ENCODE measurements at regions not wholly inside any gene's neighbourhood (a gene's known extent, or its start where the extent isn't known, plus 50 kb on each side); places are given as distances from the start of the nearest gene placed in this dataset.

- no TSS peak for BruUV-seq (replicated peaks)
- Mint-ChIP-seq H3K27ac (ENCODE audit: unreplicated experiment) (no peak overlapping the region), H3K9me3 (ENCODE audit: low read depth, unreplicated experiment) (no peaks in the 10 kb centered on the region), H3K4me3 (ENCODE audit: low read depth, unreplicated experiment) (no peak overlapping the region), H3K36me3 (ENCODE audit: insufficient read depth, unreplicated experiment) (no peaks in the 10 kb centered on the region), H3K27me3 (ENCODE audit: unreplicated experiment) (peaks cover 48% of the 10 kb centered on the region), H3K4me1 (ENCODE audit: low read depth, unreplicated experiment) (no peaks in the 10 kb centered on the region)
- TF ChIP-seq, protein P1, sequence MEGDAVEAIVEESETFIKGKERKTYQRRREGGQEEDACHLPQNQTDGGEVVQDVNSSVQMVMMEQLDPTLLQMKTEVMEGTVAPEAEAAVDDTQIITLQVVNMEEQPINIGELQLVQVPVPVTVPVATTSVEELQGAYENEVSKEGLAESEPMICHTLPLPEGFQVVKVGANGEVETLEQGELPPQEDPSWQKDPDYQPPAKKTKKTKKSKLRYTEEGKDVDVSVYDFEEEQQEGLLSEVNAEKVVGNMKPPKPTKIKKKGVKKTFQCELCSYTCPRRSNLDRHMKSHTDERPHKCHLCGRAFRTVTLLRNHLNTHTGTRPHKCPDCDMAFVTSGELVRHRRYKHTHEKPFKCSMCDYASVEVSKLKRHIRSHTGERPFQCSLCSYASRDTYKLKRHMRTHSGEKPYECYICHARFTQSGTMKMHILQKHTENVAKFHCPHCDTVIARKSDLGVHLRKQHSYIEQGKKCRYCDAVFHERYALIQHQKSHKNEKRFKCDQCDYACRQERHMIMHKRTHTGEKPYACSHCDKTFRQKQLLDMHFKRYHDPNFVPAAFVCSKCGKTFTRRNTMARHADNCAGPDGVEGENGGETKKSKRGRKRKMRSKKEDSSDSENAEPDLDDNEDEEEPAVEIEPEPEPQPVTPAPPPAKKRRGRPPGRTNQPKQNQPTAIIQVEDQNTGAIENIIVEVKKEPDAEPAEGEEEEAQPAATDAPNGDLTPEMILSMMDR (IDR thresholded peaks at IDR 0.05; ENCODE audit: unreplicated experiment), result no peak
- intact Hi-C loops (cut with micrococcal nuclease; ENCODE audit: unreplicated experiment), result no loop called here
- DNase-seq, result no peak
- CTCF ChIA-PET, result no interaction called here
Observed at GRCh38 chr3:120848503-120848902, 59.5 kb upstream of the STXBP5L start.

DNA sequence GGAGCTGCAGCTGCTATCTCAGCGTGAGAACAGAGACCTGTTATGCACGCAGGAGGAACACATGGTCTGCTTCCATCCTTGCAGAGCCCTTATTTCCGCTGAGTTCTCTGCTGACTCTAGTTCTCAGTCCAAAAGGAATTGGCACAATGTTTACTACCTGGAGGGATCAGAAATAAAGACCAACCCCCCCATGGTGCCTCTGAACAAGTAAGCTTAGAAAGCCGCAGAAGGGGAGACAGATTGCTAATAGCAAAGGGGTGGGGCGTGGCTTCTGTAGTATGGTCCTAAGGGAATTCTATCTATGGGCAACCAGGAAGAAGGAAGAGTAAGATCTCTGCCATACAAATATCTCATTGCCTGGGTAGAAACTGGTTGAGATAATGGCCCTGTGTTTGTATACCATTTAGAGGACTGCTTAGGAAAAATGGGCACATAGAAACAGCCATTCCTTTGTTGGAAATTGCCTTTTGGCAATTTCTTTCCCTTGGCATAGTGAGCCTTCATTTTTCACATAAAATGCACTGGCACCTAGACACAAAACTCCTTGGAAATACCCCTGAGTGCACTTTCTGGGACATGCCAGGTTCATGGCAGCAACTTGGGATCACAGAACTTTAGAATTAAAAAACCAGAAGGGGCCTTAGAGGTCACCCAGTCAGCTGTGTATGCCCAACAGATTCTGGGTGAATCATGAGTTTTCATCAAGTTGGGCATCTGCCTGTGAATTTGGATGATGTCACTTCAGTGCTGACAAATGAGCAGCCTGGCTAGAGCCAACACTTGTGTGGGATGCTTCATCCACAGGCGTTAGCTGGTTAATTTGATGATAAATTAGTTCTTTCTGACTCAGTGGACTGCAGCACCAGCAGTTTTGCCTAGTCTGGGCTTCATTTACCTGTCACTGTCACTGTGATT, 57.4 kb upstream of the STXBP5L start:
- BruUV-seq (replicated peaks), result no TSS peak
- peaks cover 29% of the 10 kb centered on the region for H3K27me3 Mint-ChIP-seq (ENCODE audit: unreplicated experiment)
- TF ChIP-seq, protein P1 (IDR thresholded peaks at IDR 0.05; ENCODE audit: unreplicated experiment), result no peak
- no peak for DNase-seq
- H3K9me3 Mint-ChIP-seq (ENCODE audit: low read depth, unreplicated experiment), result no peaks in the 10 kb centered on the region
- H3K36me3 Mint-ChIP-seq (ENCODE audit: insufficient read depth, unreplicated experiment), result no peaks in the 10 kb centered on the region
- intact Hi-C loops (cut with micrococcal nuclease; ENCODE audit: unreplicated experiment), result no loop called here
- H3K27ac Mint-ChIP-seq (ENCODE audit: unreplicated experiment), result no peak overlapping the region
- no peaks in the 10 kb centered on the region for H3K4me1 Mint-ChIP-seq (ENCODE audit: low read depth, unreplicated experiment)
- CTCF ChIA-PET, result no interaction called here
- H3K4me3 Mint-ChIP-seq (ENCODE audit: low read depth, unreplicated experiment), result no peak overlapping the region

DNA sequence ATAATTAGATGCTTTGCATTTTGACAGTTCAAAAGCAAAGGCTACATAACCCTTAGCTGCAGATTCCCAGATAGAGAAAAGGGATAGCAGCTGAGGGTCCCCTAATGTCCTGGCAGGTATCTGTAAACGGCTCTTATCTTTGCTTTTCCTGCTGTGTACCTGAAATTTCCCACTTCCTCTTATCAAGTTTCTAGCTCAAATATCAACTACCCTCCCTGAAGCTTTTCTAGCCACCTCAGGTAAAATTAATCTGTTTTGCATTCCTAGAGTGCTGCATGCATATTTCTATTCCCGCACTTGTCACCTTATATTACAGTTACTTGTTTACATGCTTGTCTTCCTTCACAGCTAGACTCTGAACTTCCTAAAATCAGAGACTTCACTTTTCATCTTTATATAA, 55.6 kb upstream of the STXBP5L start:
- no peak for DNase-seq
- CTCF ChIA-PET, result no interaction called here
- H3K36me3 Mint-ChIP-seq (ENCODE audit: insufficient read depth, unreplicated experiment), result no peaks in the 10 kb centered on the region
- no TSS peak for BruUV-seq (replicated peaks)
- no peaks in the 10 kb centered on the region for H3K9me3 Mint-ChIP-seq (ENCODE audit: low read depth, unreplicated experiment)
- H3K27me3 Mint-ChIP-seq (ENCODE audit: unreplicated experiment), result peaks cover 20% of the 10 kb centered on the region
- H3K27ac Mint-ChIP-seq (ENCODE audit: unreplicated experiment), result no peak overlapping the region
- TF ChIP-seq, protein P1 (IDR thresholded peaks at IDR 0.05; ENCODE audit: unreplicated experiment), result no peak
- no peak overlapping the region for H3K4me3 Mint-ChIP-seq (ENCODE audit: low read depth, unreplicated experiment)
- intact Hi-C loops (cut with micrococcal nuclease; ENCODE audit: unreplicated experiment), result no loop called here
- no peaks in the 10 kb centered on the region for H3K4me1 Mint-ChIP-seq (ENCODE audit: low read depth, unreplicated experiment)

- no peak overlapping the region for H3K27ac Mint-ChIP-seq (ENCODE audit: unreplicated experiment)
- no TSS peak for BruUV-seq (replicated peaks)
- no peaks in the 10 kb centered on the region for H3K4me1 Mint-ChIP-seq (ENCODE audit: low read depth, unreplicated experiment)
- H3K36me3 Mint-ChIP-seq (ENCODE audit: insufficient read depth, unreplicated experiment), result no peaks in the 10 kb centered on the region
- intact Hi-C loops (cut with micrococcal nuclease; ENCODE audit: unreplicated experiment), result no loop called here
- peaks cover 21% of the 10 kb centered on the region for H3K27me3 Mint-ChIP-seq (ENCODE audit: unreplicated experiment)
- DNase-seq, result no peak
- no peaks in the 10 kb centered on the region for H3K9me3 Mint-ChIP-seq (ENCODE audit: low read depth, unreplicated experiment)
- no peak overlapping the region for H3K4me3 Mint-ChIP-seq (ENCODE audit: low read depth, unreplicated experiment)
- CTCF ChIA-PET, result no interaction called here
- TF ChIP-seq, protein P1 (IDR thresholded peaks at IDR 0.05; ENCODE audit: unreplicated experiment), result no peak
Observed at GRCh38 chr3:120853416-120853815, 54.6 kb upstream of the STXBP5L start.

Measured in Calu3 (cell line).